Hematopoietic multipotent progenitor cell (in vitro differentiated cells): ENCODE measurements at regions not wholly inside any gene's neighbourhood (a gene's known extent, or its start where the extent isn't known, plus 50 kb on each side); places are given as distances from the start of the nearest gene placed in this dataset.

ENCODE experiments used
- DNase-seq, 3 donors: peaks; one replicate each; pipeline ENCODE4 v3.0.0-alpha.2; 2011 to 2015; ENCODE audit warnings: low read depth in 2 of 3, low spot score in 2 of 3

DNA sequence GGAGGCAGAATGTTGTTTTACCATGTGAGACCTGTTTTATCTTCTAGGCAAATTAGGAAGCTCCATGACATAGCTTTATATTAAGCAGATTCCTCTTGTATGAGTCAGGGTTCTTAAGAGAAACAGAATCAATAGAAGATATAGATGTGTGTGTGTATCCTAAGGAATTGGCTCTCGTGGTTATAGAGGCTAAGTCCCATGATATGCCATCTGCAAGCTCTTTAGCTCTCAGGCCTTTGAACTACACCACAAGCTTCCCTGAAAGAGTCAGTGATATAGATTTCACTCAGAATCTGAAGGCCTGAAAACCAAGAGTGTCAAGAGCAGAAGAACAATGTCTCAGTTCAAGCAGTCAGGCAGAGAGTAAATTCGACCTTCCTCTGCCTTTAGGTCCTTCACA, 365.8 kb upstream of the ZNF608 start:
- DNase-seq = no peak

DNA sequence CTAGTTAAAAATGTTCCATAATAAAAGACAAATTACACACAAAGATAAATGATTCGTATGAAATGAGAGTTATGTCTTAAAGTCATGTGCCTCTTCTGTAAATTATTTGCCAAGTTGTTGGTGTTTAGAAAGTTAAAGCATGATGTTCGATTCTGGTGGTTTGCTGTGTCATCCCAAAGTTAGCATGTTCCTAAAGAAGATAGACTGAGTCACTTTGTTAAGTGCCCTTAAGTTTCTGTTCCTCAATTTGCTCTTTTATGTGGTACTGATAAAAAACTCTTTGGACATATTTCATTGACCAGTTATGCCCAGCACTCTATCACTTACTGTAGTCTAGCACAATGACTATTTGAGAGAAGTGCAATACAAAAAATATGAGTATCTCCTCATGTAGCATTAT, 366.9 kb upstream of the ZNF608 start:
- DNase-seq = no peak

DNA sequence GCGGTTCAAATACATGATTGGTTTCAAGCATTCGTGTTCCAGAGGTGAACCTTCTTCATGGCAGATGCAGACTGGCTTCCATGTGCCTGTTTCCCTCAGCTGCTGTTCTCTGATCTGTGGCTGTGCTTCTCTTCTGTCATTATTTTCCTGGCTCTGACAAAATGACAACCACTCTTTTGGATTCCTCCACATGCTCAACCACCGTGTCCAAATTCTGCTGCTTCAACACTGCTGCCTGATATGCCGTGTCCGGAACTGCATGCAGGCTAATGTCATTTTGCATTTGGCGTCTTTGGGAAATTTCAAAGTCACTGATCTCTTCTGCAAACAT, 368.7 kb upstream of the ZNF608 start:
- no peak for DNase-seq

DNA sequence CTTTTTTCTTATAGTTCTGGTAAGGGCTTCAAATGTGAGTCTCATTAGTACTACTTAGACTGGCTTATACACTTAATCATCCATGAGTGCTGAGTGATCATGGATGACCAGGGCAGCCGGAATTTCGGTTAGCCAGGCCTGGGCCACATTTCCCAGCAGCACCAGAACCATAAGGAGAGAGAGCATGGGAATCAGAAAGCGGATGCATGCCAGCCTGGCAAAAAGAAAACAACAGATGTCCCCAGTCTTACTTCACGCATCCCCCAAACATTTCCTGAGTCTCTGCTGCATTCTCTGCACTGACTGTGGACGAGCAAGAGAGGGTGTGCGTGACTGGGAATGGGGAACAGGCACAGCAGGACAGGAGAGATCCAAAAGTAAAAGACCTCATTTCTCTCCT, 371.1 kb upstream of the ZNF608 start:
- DNase-seq = no peak

DNA sequence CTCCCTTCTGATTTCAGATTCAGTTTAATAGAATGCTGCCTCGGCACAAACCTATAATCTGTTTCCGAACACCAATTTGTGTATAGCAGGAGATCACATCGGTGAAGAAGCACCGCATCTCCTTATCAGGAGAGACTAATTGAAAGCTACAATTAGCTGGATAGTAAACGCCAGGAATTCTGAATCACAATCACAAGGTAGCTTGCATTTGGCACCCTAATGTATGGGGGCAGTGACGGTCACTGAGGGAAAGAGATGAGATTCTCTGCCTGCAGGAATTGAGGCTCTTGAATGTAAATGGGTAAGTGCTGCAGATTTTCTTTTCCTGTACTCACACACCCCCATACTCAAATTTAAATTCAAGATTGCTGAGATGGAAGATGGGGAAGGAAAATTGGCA, 373.6 kb upstream of the ZNF608 start:
- DNase-seq = no peak

DNA sequence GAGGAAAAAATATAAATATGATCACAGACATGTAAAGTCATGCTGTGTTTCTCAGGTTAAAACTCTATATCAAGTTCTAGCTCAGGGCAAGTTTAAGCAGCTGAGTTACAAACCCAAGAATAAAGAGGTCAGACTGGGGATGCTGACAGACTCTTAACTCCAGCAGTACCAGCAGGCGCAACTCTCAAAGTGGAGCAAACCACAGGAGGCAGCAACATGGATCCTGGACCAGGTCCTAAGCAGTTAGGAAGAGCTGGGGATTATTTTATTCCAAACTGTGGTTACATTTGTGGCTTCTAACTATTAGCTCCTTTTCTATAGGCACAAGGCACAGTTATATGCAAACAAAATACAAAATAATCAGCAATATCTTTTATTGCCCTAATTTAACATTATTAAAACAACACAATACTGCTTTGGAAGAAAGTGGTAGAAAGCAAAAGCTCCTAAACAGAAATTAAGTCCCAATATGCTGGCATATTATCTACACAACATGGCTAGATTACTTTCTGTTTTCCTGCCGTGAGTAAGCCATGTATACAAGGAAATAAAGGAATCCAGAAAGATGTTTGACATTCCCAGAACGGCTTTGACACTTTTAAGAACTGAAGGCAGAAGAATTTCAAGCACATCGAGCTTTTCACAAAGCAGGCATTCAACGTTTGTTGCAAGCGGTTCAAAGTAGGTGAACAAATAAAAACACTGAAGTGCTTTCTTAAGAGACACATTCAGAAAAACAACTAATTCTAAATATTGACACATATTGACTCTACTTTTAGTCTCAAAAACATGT, 378.8 kb upstream of the ZNF608 start:
- no peak for DNase-seq

DNA sequence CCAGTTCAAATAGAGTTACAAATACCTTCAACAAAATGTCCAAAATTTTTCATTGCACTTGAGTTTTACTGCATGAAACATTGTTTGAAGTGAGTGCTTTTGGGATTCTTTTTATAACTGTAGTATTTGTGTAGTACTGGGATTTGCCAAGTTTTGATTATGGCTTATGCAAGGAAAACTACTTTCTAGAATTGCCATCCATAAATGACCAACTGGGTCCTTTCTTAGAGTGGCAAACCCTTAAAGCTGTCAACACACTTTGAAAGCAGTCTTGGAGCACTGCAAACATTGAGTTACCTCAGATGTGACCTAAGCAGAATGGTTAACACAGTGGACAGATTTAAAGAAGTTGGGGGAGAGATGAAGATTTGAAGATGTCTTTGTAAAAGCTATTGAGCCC, 379.6 kb upstream of the ZNF608 start:
- no peak for DNase-seq

DNA sequence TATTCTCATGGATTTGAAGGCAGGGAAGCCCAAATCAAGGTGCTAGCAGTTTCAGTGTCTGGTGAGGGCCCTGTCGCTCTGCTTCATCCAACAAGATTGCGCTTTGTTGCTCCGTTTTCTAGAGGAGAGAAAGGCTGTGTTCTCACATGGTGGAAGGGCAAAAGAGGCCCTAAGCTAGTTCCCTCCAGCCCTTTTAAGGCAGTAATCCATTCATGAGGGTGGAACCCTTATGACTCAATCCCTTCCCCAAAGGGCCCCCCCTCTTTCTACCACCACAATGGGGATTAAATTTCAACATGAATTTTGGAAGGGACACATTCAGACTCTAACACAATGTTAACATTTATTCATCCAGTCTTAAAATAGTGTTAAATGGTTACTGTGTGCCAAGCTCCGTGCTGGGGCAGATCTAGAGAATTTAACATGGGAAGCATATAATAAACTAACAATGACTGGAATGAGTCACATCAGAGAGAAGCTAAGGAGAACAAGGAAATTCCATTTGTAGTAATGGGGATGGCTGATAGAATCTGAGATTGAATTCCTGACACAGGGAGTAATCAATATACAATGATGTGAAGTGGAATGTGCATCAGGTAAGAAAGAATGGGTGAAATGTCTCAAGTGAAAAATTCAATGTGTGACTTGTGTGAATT, 382.8 kb upstream of the ZNF608 start:
- DNase-seq = no peak

DNA sequence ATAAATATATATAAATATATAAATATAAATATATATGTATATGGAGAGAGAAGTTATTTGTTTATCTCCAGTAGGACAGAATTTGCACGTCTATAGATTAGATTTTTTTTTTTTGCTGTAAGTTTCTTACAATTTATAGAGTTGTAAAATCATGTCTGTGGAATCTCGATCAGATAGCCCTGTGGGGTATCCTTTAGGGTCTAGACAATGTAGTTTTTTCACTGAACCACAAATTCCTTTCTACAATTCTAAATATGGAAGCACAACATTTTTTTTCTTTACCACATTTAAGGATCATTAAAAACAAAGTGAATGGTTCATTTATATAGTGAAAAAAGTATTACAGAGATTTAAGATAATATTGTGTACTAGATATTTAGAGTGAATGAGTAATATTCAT, 384.2 kb upstream of the ZNF608 start:
- DNase-seq = no peak

DNA sequence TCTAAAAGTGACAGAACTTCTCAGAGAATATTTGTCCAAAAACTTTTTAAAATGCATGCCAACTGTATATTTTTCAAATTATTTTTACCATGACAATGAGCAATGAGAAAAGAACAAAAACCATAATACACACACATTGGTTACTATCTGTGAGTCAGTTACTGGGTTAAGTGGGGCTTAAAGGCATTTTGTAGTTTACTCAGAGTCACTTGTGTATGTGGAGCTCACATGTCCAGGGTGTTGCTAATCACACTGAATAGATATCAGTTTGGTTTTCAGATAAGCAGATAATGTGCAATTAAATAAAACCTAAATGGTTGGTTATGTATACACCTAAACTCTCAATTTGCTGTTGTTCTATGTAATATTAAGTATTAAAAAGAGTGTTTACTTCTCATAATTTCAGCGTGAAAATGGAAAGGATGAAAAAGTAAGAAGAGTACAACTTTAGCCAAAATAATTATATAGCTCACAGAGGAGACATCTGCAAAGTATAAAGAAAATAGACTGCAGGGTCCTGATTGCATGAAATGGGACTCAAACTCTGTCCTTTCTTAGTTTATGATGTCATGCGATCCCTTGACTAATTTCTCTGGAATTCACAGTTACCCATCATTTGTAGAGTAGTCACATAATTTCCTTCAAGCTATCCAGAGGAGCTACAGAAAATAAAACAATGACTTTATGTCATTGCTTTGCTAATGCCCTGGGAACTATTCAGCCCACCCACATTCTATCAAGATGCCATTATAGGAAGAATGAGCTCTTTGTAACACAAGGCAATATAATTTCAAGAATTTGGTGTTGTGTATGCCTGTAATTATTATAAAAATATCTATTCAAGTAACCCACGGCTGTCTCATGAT, 388.0 kb upstream of the ZNF608 start:
- DNase-seq = no peak

DNA sequence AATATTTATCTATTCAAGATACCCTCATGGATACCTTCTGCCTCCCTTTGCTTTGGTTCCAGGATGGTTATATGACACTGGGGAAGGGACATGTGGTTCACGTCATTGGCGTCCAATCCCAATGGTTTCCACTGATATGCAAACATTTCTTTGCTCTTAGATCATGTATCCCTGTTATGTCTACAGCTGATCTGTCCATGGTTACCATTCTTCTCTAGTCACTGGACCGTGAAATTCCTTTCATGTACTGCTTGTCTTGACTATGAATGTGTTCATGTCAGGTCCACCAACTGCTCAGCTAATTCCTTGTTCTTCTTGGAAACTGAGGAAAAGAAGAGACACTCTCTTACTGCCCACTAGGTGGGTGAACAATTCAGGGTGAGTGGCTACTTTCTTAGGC, 391.1 kb upstream of the ZNF608 start:
- no peak for DNase-seq

DNA sequence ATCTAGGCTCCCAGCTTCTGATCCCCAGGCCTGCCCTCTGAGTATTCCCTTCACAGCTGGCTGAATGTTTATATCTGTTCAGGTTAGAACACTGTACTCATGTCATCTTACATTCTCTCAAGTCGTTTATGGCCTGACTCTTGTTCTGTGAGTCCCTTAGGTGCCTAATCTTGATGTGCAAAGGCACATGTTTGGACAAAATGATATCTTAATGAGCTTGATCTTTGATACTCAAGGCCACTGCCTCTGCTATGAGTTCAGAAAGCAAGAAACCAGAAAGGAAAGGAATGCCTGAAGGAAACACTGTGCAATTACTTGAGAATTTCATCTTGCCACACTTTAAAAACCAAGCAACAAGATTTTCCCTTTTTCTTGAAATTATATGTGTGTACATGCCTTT, 391.8 kb upstream of the ZNF608 start:
- DNase-seq = no peak

DNA sequence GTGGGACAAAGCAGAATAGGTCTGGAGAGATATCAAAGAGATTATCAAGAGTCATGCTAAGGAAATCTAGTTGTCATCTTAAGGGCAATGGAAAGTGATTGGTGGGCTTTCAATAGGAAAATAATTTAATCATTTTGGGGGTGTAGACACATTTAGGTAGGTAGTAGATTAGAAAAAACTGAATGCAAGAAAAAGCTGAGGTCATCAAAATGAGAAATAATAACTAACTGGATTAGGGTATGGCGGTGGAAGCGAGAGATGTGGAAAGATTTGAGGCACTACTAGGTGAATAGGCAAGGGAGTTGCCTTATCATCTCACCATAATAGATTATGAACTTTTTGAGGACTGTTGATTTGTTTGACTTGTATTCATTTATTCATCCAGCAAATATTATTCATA, 393.2 kb upstream of the ZNF608 start:
- no peak for DNase-seq

DNA sequence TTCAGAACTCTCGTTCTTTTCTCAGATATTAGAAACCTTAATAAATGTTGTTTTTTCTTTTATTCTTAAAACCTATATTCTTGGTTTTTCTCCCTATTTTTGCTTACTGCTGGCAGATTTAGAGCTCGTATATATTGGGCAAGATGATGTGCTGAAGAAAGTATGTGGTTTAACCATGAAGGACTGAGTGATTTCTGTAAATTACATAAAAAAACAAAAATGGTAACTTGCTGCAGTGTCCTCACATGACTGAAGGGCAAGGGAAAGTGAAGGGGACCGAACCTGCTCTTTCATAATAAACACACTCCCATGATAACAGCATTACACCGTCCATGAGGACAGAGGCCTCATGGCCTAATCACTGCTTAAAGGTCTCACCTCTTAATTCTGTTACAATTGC, 393.8 kb upstream of the ZNF608 start:
- no peak for DNase-seq

DNA sequence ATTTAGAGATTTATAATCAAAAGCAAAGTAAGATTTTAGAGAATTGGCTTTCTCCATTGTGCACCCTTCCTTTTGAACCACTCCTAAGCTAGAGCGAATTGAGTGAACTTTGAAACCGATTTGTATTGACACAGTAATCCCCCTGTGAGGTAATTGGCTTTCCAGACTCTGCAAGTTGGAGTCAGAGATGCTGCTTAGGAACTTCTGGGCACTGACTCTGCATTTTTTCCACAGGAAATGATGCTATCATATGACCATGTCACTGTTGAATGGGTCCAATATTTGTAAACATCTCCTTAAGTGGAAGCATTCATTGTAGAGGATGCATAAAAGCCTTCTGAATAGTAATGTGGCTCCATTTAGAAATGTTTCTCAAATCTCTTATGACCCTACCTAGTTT, 394.4 kb upstream of the ZNF608 start:
- DNase-seq = no peak

DNA sequence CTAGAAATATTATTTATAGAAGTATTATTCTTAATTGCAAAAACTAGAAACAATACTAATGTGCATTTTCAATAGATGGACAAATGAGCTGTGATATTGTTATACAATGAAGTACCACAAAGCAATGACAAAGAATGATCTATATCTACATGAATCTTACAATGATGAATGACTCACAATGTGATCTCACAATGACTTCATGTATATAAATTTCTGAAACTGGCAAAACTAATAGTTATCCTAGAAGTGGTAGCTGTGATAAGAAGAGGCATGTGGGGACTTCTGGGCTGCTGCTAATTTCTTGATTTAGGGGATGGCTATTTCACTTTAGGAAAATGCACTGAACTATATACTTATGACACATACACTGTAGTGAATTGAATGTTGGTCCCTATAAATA, 396.0 kb upstream of the ZNF608 start:
- DNase-seq = no peak

DNA sequence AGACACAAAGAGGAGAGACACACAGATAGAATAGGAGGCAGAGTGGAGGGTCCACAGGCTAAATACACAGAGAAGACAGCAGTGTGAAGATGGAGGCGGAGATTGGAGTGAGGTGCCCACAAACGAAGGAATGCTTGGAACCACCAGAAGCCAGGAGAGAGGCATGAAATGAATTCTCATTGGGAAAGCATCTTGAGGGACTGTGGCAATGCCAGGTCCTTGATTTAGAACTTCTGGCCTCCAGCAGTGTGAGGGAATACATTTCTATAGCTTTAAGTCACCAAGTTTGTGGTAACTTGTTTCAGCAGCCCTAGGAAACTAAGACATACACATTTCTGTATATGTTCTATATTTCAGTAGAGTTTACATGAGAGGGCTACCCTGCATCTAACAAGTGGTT, 396.6 kb upstream of the ZNF608 start:
- no peak for DNase-seq

DNA sequence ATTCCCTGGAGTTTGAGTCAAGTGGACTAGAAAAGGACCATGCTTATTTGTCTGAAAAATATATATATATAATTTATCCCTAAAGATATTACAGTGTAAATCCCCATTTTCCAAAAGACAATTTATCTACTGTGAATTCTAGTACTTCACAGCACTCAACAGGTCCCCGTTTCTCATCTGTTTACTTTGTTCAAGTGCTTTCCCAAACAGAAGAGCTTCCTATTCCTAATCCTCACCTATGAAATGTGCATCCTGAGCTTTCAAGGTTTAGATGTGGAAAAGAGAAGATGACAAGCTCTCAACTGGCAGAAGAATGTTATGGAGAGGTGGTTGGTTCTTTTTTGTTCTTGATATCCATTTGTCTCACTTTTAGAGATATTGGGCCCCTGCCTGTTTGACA, 401.6 kb upstream of the ZNF608 start:
- no peak for DNase-seq

DNA sequence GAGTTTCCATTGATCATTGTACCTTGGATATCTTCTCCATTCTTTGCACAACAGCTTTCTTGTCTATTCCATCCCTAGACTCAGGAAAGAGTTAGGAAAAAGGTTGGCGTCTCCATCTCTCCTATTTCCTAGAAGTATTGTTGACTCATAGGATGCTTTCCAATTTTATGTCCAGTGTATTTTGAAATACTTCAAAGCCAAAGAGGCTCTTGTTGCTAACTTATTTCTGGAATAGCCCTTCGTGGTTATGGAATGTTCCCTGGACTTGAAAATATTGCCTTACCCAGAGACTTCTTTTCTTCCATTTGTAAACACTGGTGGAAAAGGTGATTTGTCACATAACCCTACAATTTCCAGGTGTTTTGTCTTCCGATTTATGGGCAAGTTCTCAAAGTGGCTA, 402.3 kb upstream of the ZNF608 start:
- DNase-seq = no peak

DNA sequence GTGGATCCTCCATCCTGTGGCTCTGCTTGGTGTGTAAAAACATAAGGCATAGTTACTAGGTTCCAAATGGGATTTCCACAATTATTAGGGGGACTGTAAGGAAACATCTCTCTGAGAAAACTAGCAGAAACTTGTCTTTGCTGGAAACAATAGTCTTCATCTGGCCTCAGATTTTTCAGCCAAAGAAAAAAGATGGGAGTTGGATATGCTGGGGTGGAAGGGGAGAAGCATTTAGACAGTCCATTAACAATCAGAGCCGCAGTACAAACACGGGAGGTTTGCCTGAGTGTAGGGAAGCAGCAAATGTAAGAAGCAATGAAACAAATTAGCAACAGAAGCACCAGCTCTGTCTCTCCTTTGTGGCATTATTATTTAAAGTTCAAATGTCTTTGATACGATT, 402.7 kb upstream of the ZNF608 start:
- no peak for DNase-seq

DNA sequence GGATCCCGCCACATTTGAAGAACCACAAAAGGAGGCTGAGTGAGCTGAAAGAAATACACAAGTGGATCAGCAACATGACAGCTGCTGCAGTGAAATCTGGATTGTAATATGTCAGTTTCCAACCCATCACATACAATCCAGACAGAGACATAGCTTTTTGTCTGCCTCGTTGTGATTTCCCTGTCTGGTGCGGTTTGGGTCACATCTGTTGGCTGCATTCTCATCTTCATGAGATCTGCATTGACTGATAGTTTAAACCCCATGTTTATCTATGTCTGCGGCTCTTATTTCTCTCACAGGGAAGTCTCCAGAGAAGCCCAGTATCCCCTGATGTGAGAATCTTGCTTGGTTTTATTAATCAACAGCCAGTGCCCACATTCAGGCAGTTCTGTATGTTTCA, 403.1 kb upstream of the ZNF608 start:
- DNase-seq = no peak
